GM18907 (cell line): ENCODE measurements at regions not wholly inside any gene's neighbourhood (a gene's known extent, or its start where the extent isn't known, plus 50 kb on each side); places are given as distances from the start of the nearest gene placed in this dataset.

ENCODE experiments used
- ATAC-seq: cut with Tn5 transposase; IDR thresholded peaks from one replicate; pipeline ENCODE4 v1.9.1; 2021; ENCODE audit warnings: mild to moderate bottlenecking, moderate library complexity; ENCODE audit not compliant: unreplicated experiment

DNA sequence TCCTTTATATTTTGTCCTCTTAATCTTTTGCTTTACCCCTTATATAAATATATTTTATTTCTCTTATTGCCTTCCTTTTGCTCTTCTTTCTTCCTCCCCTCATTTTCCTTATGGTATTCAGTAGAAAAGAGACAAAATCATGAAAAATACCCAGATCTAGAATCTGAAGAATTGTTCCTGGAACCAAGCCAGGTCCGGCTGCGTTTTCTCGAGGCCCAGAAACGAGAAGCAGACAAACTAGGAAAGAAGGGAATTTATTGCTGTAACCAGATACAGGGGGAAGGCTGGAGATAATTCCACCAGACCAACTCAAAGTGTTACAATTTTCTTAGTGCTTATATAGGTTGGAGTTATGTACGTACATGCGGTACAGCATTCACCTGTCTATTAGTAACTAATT lies 328.7 kb downstream of the GABRG1 start:
- no peak for ATAC-seq

DNA sequence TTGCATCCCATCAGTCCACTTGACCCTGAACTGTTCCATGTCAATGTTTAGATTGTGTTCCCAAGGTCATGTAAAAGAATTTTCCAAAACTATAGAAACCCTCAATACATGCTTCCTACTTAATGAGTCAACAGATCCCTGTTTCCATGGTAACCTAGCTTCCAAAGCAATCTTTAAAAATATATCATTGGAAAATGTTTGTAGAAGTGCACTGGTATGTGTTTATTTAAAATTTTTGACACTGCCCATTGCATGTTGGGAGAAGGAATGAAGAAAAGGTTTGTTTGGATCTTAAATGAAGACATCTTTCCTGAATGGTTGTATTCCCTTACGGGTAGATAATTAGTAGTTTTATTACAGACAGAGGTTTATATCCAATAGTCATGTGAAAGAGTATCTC lies 345.3 kb downstream of the GABRG1 start:
- ATAC-seq: no peak

DNA sequence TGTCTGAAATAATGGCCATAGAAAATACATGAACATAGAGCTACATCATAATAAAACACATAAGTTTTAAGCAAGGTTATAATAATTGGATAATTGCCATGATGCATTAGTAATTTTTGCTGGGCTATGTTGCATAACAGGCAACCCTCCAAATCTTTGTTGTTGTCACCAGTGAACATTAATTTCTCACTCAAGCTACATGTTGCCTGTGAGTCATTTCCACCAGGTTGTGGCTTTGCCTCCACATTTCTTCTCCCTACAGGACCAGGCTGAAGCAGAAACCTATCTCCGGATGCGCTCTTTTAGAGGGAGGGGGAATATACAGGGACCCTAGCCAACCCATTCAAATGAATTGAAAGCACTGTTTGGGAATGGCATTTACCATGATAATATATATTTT lies 347.7 kb downstream of the GABRG1 start:
- ATAC-seq: no peak

DNA sequence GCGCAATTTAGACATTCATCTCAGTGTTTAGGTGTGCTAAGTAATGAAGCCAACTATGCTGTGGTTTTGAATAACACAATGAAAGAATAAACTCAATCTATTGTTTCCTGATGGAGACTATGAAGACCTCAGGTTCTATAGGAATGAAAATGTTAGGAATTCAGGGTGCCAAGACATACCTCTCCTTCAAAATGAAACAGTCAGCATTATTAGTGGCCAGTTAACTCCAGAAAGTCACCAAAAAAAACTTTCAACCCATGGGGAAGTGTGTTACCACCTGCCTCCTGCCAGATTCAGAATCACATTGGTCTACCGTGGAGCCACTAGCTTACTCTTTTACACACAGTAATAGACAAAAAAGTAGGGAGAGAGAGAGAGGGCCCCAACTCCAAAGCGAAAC lies 352.9 kb downstream of the GABRG1 start:
- ATAC-seq: no peak

DNA sequence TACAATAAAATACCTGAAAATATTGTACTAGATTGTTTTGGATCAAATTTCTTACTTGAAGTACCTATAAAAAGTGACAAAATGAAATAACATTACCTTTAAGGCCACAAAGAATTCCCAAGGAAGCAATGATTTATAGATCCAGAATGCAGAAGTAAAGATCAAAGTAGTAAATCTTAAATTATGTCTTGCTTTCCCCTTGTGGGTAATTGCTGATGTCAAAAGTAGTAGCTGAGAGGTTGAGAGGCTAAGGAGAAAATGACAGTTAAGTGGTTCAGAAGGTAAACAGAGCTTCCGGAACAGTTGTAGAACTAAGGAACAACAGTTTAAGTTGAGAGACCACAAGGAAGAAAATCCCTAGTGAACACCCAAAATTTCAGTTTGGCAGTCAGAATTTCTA lies 358.3 kb downstream of the GABRG1 start:
- no peak for ATAC-seq

DNA sequence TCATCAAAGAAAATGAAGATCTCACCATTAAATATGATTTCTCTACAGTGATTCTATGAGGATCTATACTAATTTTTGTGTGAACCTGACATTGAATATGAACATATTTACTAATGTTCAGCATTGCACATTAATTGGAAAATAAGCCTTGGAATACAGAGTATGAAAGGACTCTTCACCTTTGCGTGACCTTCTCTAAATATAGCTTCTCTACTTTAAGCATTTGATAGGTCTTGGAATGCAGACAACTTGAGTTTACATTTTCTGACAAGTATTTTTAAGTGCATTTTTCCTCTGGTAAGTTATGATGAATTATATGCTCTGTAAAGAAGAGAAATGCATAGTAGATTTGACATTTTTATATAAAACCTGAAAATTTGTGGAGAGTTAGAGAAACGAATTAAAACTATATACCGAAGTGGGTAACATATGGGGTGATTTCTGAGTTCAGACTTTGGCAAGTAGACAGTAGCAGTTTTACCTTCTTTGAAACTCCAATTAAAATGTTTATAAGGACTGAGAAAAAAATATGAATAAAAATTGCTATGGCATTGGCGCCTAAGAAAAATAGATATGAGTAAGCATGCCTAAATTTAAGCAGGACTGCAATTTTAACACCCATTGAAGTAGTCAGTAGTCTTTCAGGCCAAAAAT lies 371.9 kb downstream of the GABRG1 start:
- no peak for ATAC-seq

DNA sequence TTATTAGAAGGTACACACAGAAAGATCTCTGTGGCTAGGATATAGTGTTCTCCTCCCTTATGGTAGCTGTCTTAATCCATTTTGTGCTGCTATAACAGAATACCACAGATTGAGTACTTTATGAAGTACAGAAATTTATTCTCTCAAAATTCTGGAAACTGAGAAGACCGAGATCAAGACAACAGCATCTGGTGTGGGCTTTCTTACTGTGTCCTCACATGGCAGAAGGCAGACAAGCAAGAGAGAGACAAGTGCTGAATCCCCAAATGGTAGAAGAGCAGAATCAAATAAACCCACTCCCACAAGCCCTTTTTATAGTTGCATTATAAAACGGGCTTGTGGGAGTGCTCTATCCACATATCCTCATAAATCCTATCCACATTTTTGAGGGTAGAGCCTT lies 373.1 kb downstream of the GABRG1 start:
- ATAC-seq: no peak

DNA sequence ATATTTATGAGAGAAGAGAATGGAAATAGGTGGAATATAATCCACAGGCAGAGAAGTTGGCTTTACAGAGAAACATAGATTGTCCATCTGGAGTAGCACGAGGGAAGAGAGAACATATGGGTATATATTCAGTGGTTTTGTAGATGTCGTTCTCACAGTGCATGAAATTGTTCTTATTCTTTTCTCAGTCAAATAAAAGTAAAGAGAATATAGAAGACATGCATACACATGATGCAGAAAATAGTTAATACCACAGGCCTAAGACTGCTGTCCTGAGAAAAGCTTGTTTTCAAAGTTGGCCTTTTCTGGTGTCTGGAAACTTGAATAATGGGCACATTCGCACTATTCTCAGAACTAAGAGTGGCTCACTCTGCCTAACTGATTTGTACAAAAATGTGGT lies 378.1 kb downstream of the GABRG1 start:
- ATAC-seq: no peak

DNA sequence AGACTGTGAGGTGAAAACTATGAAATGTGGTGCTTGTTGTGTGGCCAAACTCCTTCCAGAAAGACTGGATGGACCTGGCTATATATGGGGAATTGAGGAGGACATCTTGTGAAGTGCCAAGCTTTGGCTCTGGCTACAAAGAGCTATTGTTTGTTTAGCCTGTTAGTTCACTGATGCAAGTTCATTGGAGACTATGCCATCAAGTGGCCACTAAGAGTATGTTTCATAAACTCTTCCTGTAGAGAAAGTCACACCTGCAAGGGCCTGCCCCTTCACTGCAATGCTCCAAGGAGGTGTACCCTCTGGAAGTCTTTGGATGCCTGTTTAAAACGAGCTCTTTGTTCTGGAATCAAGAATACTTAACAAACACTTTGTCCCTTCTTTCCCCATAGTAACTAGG lies 382.0 kb downstream of the GABRG1 start:
- ATAC-seq: no peak

DNA sequence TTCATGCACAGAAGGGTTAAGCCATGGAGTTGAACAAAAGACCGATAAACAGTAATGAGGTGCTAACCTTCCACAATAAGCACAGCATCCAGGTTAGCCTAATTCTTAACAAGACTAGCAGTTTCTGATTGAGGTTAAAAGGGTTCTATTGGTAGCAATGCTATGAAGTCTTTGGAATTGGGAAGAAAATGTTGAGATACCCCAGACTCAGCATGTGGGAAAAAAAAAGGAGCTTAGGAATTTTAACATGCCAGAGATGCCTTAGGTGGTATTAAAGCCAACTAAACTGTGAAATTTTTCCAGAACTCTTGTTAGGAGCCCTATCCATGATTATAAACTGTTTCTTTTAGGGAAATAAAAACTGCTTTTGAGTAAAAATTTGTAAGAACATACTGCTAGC lies 391.7 kb downstream of the GABRG1 start:
- no peak for ATAC-seq

DNA sequence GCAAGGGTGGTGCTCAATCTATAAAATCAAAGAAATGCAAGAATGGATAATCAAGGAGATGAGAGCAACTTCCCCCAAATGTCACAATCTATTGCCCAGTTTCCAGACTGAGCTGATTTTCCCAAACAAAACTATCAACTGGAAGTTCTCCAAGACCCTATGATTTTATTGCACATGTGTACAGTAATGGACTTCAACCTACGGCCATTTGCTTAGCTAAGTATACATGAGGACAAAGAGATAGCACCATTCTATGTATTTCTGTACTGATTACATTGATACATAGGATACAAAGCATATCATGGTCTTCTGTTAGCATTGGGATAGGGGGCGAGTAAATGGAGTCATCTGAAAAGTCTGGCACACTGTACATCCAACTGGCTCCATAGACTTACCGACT lies 407.8 kb downstream of the GABRG1 start:
- no peak for ATAC-seq

DNA sequence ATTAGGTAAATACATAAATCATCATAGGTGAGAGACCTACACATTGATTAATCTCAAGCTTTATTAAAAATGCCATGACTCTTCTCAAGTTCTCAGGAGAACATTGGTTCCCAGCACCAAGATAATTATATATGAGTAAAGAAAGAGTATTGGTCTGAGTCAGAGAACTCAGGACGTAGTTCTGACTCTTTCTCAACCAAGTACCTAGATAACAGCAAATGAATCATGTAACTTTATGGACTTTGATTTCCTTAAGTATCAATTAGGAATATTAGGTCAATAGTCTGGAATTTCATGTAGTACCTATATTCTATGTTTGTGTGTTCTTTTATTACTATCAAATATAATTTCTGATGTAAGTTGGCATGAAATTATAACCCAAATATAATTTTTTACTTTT lies 409.9 kb downstream of the GABRG1 start:
- no peak for ATAC-seq

DNA sequence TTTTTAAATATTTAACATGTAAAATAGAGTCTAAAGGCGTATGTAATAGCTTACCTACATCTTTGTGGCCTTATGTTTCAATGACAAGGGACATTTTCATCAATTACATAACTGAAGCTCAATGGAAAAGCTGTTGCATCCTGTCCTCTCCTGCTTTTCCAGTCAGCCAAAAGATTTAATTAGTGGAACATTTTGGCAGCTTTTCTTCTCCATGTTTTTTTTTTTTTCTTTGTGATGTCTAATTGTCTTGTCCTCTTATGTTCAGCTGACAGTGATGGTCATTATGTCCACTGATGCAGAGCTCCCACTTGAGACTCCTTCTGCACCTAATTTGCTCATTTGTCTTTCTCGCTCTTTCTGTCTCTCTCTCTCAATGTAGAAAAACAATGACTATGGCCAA lies 422.2 kb downstream of the GABRG1 start:
- no peak for ATAC-seq

DNA sequence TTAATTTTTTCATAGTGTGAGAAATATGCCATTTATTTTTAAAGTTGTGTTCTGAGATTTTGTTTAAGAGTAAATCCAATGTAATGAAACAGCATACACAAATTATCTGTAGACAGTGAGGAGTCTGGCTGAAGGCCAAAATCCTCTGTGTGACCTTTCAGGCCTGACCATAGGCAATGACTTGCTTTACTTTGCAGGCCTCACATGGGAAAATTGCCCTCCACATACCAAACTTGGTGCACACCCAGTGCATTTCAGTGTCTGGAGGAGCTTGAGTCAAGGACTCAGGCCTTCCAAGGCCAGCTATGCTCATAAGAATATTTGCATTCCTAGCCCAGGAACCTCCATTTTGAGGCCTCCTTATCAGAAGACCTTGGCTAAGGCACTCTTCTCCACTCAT lies 430.1 kb downstream of the GABRG1 start:
- ATAC-seq: no peak

DNA sequence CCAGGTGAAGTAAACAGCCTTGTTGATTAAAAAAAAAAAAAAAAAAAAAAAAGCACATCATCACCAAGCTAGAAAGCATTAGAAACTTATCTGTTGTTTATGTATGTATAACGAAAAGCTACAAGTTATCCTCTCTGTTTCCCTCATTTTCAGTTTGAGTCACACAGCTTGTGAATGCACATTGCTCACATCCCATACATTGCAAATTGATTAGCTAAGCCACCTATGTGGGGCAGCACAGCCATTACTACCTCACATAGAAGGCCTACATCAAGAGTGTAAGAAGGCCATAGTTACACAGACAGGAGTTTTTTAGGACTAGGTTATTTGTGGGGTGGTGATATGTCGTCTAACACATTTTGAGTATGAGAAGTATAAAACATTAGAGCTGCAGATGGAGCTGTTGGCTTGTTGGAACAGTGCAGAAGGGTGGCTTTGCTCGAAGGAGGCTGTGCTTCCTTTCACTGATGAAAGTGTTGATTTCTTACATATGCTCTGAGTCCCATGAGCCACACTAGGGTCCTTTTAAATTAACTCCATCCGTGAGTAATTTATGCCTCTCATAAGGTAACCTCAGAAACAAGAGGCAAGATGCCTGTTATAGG lies 431.6 kb downstream of the GABRG1 start:
- ATAC-seq: no peak

DNA sequence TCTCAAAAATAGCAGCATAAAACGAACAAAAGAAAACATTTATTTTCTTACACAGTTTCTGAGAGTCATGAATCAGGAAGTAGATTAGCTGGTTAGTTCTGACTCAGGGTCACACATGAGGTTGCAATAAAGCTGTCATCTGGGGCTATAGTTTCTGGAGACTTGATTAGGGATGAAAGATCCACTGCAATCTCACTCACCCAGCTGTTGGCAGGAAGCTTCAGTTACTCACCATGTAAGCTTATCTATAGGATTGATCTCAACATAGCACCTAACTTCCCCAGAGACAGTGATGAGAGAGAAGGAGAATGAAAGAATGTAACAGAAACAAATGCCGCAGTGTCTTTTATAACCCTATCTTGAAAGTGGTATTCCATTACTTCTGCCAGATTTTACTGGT lies 435.5 kb downstream of the GABRG1 start:
- no peak for ATAC-seq

DNA sequence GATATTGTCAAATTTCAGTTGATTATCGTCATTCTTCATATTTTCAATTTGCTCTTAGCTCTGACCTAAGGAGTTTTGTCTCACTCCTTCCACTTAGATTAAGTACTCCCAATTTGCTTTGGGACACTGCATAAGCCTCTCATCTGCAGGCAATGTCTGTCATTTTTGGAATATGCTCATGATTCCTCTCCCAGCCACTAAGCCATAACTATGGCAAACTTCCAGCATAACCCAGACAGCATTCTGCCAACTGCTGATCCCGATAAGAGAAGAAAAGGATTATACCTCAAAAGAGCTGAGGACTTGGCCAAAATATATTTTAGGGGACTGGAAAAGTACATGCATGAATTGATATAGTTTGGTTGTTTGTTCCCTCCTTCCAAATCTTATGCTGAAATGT lies 444.4 kb downstream of the GABRG1 start:
- ATAC-seq: no peak

DNA sequence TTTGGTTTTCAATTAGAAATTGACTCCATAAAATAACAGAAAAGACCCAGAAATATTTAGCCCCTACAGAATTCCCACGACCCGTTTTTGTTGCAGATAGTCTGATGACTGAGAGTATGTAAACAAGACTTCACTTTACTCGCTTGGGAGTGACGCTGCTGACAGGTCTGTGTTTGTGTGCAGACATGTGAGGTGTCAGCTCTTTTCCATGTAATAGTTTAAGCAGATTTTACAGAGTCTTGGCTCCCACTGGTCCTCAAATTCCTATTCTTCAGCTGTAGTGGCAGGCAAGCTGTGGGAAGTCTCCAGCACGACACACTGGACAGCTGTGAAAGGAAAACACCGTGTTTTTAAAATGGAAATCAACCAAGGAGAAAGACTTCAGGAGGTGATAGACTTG lies 455.7 kb downstream of the GABRG1 start:
- no peak for ATAC-seq

DNA sequence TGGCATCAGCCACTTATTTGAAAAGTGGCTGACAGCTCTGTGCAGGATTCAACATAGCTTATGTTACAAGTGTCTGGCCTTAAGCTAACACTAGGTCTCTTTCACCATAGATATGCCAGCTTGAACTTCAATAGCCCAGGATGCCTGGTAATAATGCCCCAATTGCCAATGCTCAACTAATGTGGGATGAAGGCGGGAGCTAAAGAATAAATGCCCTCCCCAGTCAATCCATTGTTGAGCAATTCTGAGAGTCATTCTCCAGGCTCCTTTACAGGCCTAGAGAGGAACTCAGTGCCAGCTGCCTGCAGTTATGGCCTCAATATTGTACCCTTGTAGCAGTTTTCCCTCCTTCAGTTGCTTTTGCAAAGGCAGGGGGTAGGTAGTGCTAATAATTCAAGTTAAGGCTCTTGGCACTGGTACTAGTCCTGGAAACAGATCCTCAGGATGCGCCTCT lies 460.2 kb downstream of the GABRG1 start:
- ATAC-seq: no peak

DNA sequence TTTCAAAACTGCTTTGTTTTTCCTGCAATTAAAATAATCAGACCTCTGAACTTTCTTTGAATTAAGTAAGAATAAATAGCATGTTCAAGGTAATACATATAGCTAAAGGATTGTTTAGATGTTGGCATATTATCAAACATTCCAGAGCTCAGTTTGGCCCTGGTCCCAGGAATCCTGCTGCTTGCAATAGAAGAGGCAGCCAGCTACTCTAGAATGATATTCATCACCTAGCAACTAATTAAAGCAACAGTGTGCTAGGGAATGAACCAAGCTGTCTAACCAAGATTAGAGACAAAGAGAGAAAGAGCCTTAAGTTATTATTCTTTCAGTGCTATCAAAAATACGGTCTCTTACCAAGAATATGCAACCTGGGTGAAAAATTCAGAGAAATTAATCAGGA lies 460.9 kb downstream of the GABRG1 start:
- no peak for ATAC-seq

DNA sequence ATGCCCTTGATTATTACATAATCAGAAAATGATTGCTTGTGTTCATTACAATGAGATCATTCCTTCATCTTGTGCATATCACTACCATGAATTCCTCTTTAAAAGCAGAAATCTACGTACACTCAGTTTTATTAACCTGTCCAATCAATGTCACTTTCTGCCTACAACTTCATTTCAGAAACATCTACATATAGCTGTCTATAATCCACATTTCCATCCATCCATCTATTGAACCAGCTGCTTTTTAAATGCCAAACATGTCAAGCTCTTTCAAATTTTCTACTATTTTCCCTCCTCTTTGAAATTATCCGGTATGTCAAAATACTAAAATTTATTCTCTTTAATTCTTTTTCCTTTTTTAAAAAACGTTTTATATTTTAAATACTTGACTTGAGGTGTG lies 462.0 kb downstream of the GABRG1 start:
- no peak for ATAC-seq

DNA sequence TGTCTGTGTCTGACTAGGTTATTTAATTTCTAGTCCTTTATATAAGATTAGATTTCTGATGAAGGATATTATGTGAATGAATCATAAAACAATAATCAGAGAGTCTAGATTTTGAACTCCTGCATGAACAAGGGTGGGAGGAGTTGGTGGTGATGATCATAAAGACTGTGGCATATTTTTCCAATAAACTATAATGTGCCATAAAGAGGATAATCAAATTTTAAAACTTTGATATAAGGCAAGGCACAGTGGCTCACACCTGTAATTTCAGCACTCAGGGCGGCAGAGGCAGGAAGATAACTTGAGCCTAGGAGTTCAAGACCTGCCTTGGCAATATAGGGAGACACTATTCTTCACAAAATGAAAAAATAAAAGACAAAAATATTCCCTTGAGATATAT lies 473.3 kb downstream of the GABRG1 start:
- no peak for ATAC-seq

DNA sequence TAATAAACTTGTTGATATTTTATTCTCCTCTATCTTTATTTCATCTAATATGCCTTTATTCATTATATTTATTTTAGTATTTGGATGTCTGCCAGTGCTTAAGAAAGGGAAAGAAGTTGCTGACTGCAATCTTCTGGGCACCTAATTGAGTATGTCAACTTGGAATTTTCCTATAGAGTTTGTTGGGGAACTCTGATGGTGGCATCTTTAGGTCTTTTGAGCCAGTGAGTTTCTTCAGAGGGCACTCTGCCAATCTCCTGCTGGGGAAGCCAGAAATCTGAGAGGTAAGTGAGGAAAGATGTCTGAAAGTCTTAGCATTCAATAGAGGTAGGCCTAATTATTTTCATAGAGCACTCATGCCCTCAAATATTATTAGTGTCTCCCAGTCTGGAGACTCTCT lies 475.0 kb downstream of the GABRG1 start:
- ATAC-seq: no peak
